Liver (tissue), 2 donors: ENCODE measurements at regions not wholly inside any gene's neighbourhood (a gene's known extent, or its start where the extent isn't known, plus 50 kb on each side); places are given as distances from the start of the nearest gene placed in this dataset.

Source experiments
- CTCF ChIP-seq: fragments of 150-350 bp; IDR thresholded peaks from 2 replicates; pipeline ENCODE4 v1.5.1; 2017; ENCODE audit warnings: improper control_type of control experiment, low read depth, low read length; ENCODE audit not compliant: missing input control
- FOXA1 ChIP-seq: IDR thresholded peaks from 2 replicates; pipeline ENCODE4 v1.6.1; 2016; ENCODE audit warnings: antibody characterized with exemption
- MAX ChIP-seq: IDR thresholded peaks from 2 replicates; pipeline ENCODE4 v1.6.1; 2016; ENCODE audit warnings: antibody characterized with exemption
- donor health status: healthy.

GRCh38 chr1:199937661-199938060 is 89.8 kb upstream of the NR5A2 start:
- TF ChIP-seq CTCF (no peak), FOXA1 (no peak), MAX (no peak)
